Epithelial cell of proximal tubule (primary cell): ENCODE measurements at regions not wholly inside any gene's neighbourhood (a gene's known extent, or its start where the extent isn't known, plus 50 kb on each side); places are given as distances from the start of the nearest gene placed in this dataset.
A peak's percentile ranks its signal among the peaks of the same experiment; 100 is the strongest.

Source experiments
- DNase-seq: peaks from one replicate; pipeline ENCODE4 v3.0.0-alpha.2; 2011; ENCODE audit warnings: low read depth
- H3K4me3 ChIP-seq: 2 replicates; pipeline ENCODE4 v1.5.1; 2011; ENCODE audit warnings: low read depth, mild to moderate bottlenecking, low read length
- CTCF ChIP-seq: conservative IDR thresholded peaks from 2 replicates; pipeline ENCODE4 v1.5.1; 2012; ENCODE audit warnings: low read depth, mild to moderate bottlenecking, low read length

- DNase-seq = no peak
- H3K4me3 ChIP-seq = no peak overlapping the region
- TF ChIP-seq CTCF = no peak
These were observed 610.5 kb downstream of the UTRN start for GRCh38 chr6:144895313-144896278.

DNA sequence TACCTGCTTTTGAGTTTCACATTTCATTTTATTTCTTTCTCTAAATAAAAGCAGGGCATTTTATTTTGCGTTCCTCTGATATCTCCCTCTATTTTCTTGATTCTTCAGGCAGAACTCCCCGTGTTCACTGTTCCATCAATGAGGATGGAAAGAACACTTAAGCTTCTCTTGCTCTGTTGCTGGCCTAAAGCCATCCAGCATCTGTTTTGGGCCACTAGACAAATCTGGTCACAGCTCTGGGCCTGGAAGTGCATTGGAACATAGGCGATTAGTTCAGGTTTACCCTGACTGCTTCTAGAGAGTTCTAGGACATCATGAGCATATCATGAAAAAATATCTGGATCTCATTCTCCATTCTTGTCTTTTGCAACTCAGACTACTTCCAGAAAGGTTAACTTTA, 611.2 kb downstream of the UTRN start:
- no peak for TF ChIP-seq CTCF
- DNase-seq = no peak
- no peak overlapping the region for H3K4me3 ChIP-seq

GRCh38 chr6:144896871-144897270, 611.7 kb downstream of the UTRN start:
- TF ChIP-seq CTCF = no peak
- no peak overlapping the region for H3K4me3 ChIP-seq
- no peak for DNase-seq

DNA sequence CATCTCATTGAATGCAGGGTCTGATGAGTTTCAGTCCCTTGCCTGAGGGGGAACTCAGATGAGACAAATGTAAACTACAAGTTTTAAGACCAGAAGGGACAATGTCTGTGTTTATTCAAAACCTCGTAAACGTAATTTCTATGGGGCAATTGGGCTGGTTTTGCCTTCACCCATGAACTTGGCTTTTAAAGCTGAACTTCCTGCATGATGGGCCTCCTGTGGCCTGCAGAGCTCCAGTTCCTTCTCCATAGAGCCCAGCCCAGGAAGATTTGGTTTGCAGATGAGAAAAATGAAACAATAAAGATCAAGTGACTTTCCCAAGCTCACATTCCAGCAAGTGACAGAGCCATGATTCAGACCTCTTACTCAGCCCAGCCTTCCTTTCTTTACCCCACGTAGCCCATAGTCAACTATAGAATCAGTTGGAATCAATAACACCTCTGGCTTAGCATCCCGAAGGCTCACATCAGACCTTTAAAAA, 612.3 kb downstream of the UTRN start:
- no peak for TF ChIP-seq CTCF
- no peak overlapping the region for H3K4me3 ChIP-seq
- DNase-seq = peak; percentile 35

DNA sequence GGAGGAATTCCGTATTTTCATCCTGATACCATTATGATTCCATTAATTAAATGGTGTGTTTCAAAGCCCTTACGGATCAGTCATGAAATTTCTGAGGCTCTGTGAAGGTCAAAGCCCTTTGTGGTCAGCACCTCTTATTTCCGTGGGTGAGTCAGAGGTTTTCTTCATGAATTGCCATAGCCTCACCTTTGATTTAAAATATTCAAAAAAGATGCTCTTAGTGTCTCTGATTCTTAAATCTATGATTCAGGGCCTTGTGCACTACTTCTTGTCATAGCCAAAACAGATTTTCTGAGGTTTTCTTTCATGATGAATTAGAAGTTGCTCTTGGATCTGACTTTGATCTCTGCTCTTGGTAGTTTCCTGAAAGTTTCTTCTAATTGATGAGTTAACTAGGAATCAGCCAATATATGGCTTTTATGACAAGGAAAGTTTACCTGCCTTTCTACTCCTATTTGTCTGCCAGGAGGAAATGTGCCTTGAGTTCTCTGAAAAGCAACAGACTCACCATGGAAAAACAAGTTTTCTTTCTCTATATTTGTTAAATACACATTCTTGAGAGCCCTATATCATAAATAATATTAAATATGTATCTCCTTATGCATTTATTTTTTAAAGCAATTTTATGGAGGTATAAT, 613.0 kb downstream of the UTRN start:
- no peak overlapping the region for H3K4me3 ChIP-seq
- TF ChIP-seq CTCF = no peak
- DNase-seq = peak; percentile 33

DNA sequence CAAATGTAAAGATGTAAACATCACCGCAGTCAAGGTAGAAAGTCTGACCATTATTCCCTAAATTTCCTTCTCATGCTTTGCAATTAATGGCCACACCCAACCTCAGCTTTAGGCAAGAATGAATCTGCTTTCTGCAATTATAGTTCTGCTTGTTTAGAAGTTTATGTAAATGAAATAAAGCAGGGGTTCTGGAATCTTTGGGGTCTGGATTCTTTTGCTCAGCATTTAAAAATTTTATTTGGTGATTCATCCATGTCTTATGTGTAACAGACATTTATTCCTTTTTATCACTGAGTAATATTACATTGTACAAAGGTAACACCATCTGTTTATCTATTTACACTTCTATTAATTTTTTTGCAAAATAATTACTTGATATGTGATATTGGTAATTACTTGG, 613.6 kb downstream of the UTRN start:
- DNase-seq = no peak
- no peak for TF ChIP-seq CTCF
- no peak overlapping the region for H3K4me3 ChIP-seq
